ENCODE measurements at regions not wholly inside any gene's neighbourhood (a gene's known extent, or its start where the extent isn't known, plus 50 kb on each side); places are given as distances from the start of the nearest gene placed in this dataset.
"Not testable (repeated sequence)": the region's sequence is repeated elsewhere in the genome, so short reads cannot be mapped to it uniquely, and the experiment has no call there.

DNA sequence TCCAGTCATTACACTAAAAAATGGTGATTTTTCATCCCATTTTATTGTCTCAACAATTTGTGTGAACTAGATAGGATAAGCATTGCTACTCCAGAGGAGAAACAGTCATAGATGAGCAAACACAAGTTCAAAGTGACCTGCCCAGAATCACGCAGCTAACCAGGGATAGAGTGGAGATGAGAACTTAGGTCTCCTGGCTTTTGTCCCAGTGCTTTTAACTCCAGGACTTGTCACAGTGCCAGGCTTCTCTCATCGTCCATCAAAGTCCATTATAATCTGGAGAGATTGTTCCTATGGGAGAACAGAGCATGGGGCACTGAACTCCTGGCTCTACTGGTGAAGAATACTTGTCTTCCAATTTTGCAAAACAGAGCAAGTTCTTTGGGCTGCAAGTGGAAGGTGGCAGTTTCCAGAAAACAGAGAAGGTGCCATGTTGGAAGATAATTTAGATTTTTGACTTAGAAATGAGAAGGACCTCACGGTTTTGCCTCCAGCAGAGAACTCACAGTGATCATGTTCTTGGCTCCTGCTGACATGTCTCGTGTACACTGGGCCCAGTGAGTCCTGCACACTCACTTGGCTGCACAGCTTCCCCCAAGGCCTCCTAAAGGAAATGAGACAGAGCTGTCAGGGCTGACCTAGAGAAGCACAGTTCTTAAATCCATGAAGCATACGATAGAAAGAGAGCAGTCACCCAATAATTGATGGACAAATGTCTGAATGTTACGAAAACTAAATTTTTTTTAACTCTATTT lies 322.9 kb upstream of the NRP1 start:
- no peak for DNase-seq (ENCODE audit: low spot score)

- no peak for DNase-seq (ENCODE audit: low spot score)
Measured at GRCh38 chr10:33655921-33656320, 321.5 kb upstream of the NRP1 start.

DNA sequence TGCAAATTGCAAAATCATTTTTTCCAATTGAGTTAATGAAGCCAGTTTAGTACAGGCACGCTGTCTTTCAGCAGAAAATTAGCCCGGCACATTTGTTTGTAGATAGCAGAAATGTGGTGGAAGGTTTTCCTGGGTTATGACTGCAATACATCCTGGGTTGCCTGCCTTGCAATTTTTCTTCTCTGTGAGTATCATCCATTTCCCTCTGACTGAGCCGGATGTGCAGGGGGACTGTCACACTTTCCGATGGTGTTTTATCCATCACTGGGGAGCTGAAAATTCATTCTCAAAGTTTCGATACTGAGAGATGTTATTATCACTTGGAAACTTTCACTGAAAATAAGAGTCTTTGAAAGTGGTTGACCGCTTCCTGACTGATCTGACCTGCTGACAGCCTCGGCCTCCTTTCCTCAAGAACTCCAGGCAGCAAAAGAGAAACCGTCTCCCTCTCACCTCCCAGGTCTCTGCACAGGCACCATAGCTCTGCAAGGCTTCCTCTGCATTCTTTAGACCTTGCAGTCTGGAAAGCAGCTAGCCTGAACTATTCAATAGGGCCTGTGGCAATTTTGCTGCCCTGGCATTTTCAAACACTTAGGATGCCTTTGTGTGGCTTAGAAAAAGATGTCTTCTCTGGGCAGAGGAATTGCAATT lies 320.8 kb upstream of the NRP1 start:
- DNase-seq (ENCODE audit: low spot score): no peak

DNA sequence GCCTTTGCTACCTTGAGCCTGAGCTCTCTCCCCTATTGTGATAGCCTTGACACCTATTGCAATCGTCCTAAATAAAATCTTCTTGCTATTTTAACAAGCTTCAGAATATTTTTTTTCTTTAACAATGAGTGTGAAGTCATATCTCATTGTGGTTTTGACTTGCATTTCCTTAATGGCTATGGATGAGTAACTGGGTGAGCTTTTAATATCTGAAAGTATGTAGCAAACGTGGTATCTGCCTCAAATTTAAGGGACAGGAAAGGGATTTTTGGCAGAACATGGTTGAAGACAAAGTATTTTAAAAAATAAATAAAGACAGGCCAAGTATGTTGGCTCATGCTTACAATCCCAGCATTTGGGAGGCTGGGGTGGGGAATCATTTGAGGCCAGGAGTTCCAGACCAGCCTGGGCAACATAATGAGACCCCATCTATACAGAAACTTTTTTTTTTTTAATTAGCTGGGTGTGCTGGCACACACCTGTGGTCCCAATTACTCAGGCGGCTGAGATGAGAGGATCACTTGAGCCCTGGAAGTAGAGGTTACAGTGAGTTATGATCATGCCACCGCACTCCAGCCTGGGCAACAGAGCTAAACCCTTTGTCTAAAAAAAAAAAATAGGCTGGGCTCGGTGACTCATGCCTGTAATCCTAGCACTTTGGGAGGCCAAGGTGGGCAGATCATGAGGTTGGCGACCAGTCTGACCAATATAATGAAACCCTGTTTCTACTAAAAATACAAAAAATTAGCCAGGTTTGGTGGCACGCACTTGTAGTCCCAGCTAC lies 319.3 kb upstream of the NRP1 start:
- DNase-seq (ENCODE audit: low spot score): peak; percentile 71

GRCh38 chr10:33652870-33653269 lies 318.4 kb upstream of the NRP1 start:
- no peak for DNase-seq (ENCODE audit: low spot score)

GRCh38 chr10:33650131-33650530 lies 315.7 kb upstream of the NRP1 start:
- not testable (repeated sequence) for DNase-seq (ENCODE audit: low spot score)

DNA sequence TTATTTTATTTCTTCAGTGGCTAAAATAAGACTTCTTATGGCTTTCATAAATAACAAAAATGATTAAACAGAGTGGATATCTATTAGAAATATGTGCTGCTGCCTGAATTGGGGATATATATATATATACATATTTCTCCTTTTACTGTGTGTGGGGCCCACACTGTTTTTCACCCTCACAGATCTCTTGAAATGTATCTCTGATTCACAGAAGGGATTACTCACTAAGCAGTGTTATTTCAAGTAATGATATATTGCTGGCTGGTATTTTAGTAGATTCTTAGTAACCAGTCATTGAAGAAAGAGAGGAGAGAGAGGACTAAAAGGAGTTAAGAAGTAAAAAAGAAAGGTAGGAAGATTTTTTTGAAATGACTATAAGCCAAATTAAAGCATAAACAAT lies 308.6 kb upstream of the NRP1 start:
- peak; percentile 47 for DNase-seq (ENCODE audit: low spot score)

DNA sequence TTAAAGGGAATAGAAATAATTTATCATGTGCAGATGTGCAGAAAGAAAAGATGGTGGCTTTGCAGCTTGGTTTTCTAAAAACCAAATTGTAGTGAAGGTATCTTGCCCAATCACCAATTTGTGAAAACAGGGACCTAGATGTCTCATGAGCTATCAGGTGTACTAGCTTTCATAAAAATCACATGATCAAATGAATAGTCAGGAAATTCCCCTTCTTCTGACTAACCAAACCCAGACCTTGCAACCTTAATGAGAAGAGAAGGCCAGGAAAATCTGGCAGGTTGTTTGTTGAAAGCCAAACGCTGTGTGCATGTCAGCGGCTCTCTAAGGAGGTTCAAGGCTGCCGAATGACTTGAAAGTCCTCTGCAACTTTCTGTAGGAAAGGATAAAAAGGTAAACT lies 304.4 kb upstream of the NRP1 start:
- DNase-seq (ENCODE audit: low spot score): no peak

- no peak for DNase-seq (ENCODE audit: low spot score)
Measured at GRCh38 chr10:33638374-33638773, 303.9 kb upstream of the NRP1 start.

GRCh38 chr10:33635967-33636515 lies 301.6 kb upstream of the NRP1 start:
- no peak for DNase-seq (ENCODE audit: low spot score)

DNA sequence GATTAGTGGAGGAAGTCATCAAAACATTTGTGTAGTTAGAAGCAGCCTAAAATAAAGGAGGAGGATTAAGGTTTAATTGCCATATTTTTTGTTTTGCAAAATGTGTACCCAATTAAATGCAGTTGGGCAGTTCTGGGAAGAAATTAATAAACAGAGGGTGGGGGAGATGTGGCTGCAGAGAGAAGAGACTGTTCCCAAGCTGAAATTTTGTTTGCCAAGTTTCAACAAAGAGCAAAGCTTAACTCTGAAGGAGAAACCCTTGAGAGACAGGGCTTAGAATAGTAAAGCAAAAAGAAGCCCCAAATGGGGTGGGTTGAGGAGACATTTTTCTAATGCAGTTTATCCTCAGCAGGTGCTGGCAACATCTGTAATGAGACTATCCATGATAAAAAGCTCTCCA lies 298.0 kb upstream of the NRP1 start:
- no peak for DNase-seq (ENCODE audit: low spot score)

- no peak for DNase-seq (ENCODE audit: low spot score)
Measured at GRCh38 chr10:33631991-33632390, 297.5 kb upstream of the NRP1 start.

DNA sequence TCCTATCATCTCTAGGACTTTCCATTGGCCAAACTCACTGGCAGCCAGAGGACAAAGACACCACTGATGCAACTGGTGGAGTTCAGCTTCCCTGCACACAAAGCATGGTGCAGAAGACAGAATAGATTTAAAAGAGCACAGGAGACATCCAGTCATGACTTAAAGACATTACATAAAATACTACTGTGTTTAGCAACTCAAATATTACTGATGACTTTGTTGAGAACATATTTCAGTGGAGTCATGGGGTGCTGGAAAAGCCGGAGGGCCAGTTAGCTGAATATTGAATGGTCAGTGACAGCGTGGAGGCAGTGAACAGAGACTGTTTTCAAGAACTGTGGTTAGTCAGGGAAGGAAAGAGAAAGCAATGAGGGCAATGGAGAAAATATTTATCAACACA lies 296.3 kb upstream of the NRP1 start:
- no peak for DNase-seq (ENCODE audit: low spot score)

GRCh38 chr10:33627611-33628010 lies 293.1 kb upstream of the NRP1 start:
- DNase-seq (ENCODE audit: low spot score): no peak

GRCh38 chr10:33626798-33627466 lies 292.5 kb upstream of the NRP1 start:
- DNase-seq (ENCODE audit: low spot score): no peak

DNA sequence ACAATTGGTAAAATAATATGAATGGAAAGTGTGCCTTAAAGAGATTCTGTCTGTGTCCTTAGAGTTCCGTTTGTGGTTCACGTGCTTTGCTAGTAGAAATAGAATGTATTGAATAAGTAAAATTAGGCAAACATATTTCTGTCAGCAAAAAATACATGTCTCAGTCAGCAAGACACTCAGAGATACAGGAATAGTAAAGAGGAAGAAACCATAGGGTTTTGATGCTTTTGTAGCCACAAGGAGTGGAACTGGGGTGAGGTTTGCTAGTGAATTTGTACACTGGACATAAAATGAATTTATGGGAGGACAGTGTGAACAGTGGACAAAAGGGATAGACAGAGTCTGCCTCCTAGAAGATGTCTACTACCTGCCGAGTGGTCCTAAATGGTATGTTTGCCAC lies 289.2 kb upstream of the NRP1 start:
- DNase-seq (ENCODE audit: low spot score): no peak

DNA sequence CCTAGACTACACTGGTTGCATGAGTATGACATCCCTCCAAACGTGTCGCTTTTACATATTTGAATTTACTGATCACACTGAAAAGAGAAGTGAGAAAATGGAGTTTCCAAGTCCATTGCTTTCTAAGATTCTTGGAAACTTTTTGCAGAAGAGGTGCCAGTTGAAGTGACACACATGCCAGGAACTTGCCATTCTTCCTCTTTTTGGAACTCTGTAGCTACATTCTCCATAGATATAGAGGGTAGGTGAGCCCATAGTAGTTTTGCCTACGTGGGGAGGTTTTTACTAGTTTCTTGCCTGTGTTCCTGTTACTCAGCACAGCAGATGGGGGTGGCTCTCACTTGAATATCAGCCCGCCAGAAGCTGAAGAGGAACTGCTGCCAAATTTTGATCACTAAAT lies 286.6 kb upstream of the NRP1 start:
- no peak for DNase-seq (ENCODE audit: low spot score)

- DNase-seq (ENCODE audit: low spot score): no peak
Measured at GRCh38 chr10:33618196-33618595, 283.7 kb upstream of the NRP1 start.

DNA sequence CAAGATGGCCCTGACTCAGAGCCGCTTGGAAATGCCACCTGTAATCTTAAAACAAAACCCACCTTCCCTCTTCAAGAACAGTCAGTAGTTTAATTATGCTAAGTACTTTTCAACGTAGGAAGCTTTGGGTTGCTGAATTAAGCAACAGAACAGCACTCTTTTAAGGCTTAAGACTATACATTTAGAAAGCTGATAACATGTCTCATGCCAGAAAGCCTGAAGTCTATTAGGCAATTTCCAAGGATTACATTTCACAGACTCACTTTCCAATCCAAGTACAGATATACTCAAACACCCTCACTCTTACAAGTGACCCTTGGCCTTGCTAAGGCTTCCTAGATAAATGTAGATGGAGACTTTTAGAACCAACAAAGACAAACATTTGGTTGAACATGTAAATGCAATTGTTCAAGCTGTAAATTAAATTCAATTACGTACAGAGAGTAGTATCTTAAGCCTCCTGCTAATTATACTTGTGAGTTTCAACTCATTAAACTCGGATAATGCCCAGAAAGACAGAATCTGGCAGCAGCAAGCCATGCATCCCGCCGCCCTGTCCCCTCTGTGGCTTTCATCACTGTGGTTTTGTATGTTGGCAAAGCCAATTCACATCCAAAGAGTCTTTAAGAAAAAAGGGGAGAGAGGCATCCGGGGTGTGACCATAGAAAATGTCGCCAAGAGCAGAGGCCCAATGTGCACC lies 283.1 kb upstream of the NRP1 start:
- DNase-seq (ENCODE audit: low spot score): no peak

GRCh38 chr10:33616956-33617355 lies 282.5 kb upstream of the NRP1 start:
- DNase-seq (ENCODE audit: low spot score): peak; percentile 40

DNA sequence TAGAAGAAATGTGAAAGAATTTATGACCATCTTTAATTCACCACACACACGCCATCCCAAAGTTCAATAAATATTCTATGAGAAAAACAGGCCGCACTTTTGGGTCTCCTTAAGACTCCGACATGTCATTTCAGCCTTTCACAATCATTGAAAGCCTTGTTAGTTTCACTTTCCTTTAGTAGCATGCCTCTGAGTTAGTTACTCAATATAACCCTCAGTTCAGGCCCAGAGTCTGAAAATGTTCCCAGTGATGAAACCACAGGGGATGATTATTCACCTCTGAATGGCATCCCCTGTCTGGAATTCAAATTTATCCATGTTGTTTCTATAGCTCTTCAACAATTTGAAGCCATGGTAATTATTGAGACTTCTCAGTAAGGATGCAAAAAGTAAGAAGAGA lies 278.1 kb upstream of the NRP1 start:
- peak; percentile 74 for DNase-seq (ENCODE audit: low spot score)

DNA sequence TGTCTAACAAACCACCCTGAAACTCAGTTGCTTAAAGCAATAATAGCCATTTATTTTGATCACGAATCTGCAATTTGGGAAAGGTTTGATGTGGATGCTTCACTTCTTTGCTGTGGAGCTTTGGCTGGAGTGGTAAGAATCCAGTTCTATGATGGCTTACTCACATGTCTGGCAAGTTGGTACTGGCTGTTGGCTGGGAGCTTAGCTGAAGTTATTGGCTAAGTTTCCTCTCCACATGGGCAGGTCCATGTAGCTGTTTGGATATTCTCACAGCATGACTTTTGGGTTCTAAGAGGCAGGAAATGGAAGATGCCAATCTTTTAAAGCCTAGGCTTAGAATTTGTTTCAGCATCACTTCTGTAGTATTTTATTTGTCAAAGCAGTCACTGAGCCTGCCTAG lies 277.6 kb upstream of the NRP1 start:
- peak; percentile 75 for DNase-seq (ENCODE audit: low spot score)

Data from AG20443 (cell line).